CD4-positive, CD25-positive, alpha-beta regulatory T cell (primary cell): ENCODE measurements at regions not wholly inside any gene's neighbourhood (a gene's known extent, or its start where the extent isn't known, plus 50 kb on each side); places are given as distances from the start of the nearest gene placed in this dataset.

Experiments
- ATAC-seq, 2 donors: fragments of 150-1000 bp; cut with Tn5 transposase; one replicate each; pipeline ENCODE4 v1.10.0; 2021; ENCODE audit warnings: low read depth in 2 of 2, moderate number of reproducible peaks in 2 of 2, moderate library complexity in 1 of 2
- DNase-seq, 3 donors: peaks; one replicate each; pipeline versions ENCODE4 v3.0.0 to v3.0.0-alpha.2; 2012 to 2022; ENCODE audit warnings: mixed read lengths in 1 of 3
- H3K27ac ChIP-seq: one replicate; pipeline ENCODE4 v1.7.0; 2013; ENCODE audit warnings: mild to moderate bottlenecking, low read length; ENCODE audit not compliant: insufficient read depth, poor library complexity, severe bottlenecking
- H3K27me3 ChIP-seq: one replicate; pipeline ENCODE4 v1.7.0; 2013; ENCODE audit warnings: low read length; ENCODE audit not compliant: control insufficient read depth, insufficient read depth
- H3K36me3 ChIP-seq: one replicate; pipeline ENCODE4 v1.7.0; 2013; ENCODE audit warnings: mild to moderate bottlenecking, low read length, moderate library complexity; ENCODE audit not compliant: control insufficient read depth, insufficient read depth
- H3K4me1 ChIP-seq: 2 replicates; pipeline ENCODE4 v1.7.0; 2013; ENCODE audit warnings: mild to moderate bottlenecking, low read length; ENCODE audit not compliant: insufficient read depth, control insufficient read depth, poor library complexity, severe bottlenecking
- H3K4me3 ChIP-seq: one replicate; pipeline ENCODE4 v1.7.0; 2013; ENCODE audit warnings: low read depth, mild to moderate bottlenecking, low read length, moderate library complexity
- H3K9me3 ChIP-seq, 2 experiments: 1 replicate in 1 of 2; 2 replicates in 1 of 2; pipeline ENCODE4 v1.7.0; 2013; ENCODE audit warnings: low read length in 2 of 2, mild to moderate bottlenecking in 1 of 2, moderate library complexity in 1 of 2; ENCODE audit not compliant: control insufficient read depth in 2 of 2
- H3K27ac Mint-ChIP-seq, 3 donors: one replicate each; pipeline ENCODE4 v1.8.0; 2020 to 2022; ENCODE audit warnings: mild to moderate bottlenecking in 3 of 3, mixed read lengths in 3 of 3, moderate library complexity in 2 of 3
- H3K27me3 Mint-ChIP-seq: one replicate; pipeline ENCODE4 v1.8.0; 2022; ENCODE audit warnings: mild to moderate bottlenecking, mixed read lengths
- H3K36me3 Mint-ChIP-seq: one replicate; pipeline ENCODE4 v1.8.0; 2020; ENCODE audit warnings: mixed read lengths
- H3K4me1 Mint-ChIP-seq, 4 donors: one replicate each; pipeline ENCODE4 v1.8.0; 2020 to 2022; ENCODE audit warnings: mixed read lengths in 4 of 4, mild to moderate bottlenecking in 1 of 4
- H3K4me3 Mint-ChIP-seq, 4 donors: one replicate each; pipeline ENCODE4 v1.8.0; 2020 to 2022; ENCODE audit warnings: mild to moderate bottlenecking in 4 of 4, mixed read lengths in 4 of 4, moderate library complexity in 3 of 4
- H3K9me3 Mint-ChIP-seq, 7 donors: one replicate each; pipeline ENCODE4 v1.8.0; 2020 to 2022; ENCODE audit warnings: mixed read lengths in 7 of 7, mild to moderate bottlenecking in 3 of 7, moderate library complexity in 2 of 7

DNA sequence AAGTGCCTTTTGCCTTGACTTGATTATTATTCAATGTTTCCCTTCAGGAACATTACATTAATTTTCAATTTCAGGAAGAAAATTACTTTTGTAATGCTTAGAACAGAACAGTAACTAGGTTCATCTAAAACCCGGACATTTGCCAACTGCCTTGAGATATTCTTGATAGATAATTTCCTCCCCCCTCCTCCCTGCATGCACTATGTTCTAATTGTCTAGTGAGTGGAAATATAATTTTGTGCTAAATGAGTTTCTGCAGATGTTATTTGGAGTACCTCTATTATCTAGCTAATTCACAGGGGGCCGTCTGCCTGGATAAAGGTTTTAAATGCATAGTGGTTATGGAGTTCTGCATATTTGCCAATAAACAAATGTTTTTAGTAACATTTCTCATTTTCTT, 200.3 kb upstream of the SLC39A10 start:
- DNase-seq (no peak), ATAC-seq (no peak)
- Mint-ChIP-seq H3K9me3 (peaks cover 0 to 3% (median 0%) of the 10 kb centered on the region in 7 donors), H3K36me3 (no peaks in the 10 kb centered on the region), H3K4me3 (no peak overlapping the region), H3K27ac (no peak overlapping the region), H3K27me3 (no peaks in the 10 kb centered on the region), H3K4me1 (peaks cover 6 to 15% (median 10%) of the 10 kb centered on the region in 4 donors)
- no peaks in the 10 kb centered on the region for H3K9me3 ChIP-seq
- no peak overlapping the region for H3K27ac ChIP-seq
- H3K4me1 ChIP-seq: no peaks in the 10 kb centered on the region
- no peaks in the 10 kb centered on the region for H3K36me3 ChIP-seq
- H3K4me3 ChIP-seq: no peak overlapping the region
- no peaks in the 10 kb centered on the region for H3K27me3 ChIP-seq

DNA sequence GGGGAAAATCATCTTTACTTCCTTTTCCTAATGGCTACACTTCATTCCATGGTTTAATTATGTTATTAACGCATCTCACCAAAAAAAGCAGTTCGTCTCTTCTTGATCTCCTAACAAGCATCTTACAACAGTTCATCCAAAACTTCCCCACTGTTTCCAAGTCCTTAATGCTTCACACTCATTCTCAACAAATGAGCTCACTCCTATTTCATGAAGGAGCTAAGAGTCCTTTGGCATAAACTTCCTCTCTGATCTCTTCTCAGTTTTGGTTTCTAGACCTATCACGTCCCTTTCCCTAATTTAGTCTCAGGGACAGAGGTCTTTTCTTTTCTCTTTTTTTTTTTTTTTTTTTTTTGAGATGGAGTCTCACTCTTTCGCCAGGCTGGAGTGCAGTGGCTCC, 205.9 kb upstream of the SLC39A10 start:
- Mint-ChIP-seq H3K4me3 (no peak overlapping the region), H3K36me3 (no peaks in the 10 kb centered on the region), H3K27ac (no peak overlapping the region), H3K27me3 (no peaks in the 10 kb centered on the region), H3K9me3 (no peaks in the 10 kb centered on the region), H3K4me1 (peaks cover 0 to 10% (median 2%) of the 10 kb centered on the region in 4 donors)
- no peak for DNase-seq
- Histone ChIP-seq H3K9me3 (no peaks in the 10 kb centered on the region), H3K4me1 (no peaks in the 10 kb centered on the region), H3K27me3 (no peaks in the 10 kb centered on the region), H3K4me3 (no peak overlapping the region), H3K36me3 (no peaks in the 10 kb centered on the region), H3K27ac (no peak overlapping the region)
- ATAC-seq: no peak

DNA sequence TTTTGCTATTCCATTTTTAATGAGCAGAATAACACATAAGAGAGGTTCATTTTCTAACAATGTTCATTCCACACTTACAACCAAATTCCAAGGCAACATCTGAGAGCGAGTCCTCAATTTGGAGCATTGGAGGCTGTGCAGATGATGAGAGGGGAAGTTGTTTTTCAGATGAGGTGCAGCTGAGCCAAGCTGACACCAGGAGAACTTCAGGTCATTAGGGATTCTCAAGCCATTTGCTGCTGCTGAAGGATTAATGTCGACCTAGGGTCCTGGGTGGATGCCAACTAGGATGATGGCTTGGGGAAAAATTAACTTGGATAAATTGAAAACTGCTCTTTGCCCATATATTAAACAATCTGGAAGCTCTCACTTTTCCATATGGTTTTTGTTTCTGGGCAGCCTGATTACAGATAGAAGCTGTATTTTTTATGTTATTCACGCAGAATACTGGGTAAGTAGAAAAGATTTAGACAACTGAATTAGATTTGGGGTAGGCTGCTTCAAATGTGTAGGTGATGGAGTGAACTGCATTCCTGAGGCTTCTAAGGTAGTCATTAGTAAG, 206.4 kb upstream of the SLC39A10 start:
- no peaks in the 10 kb centered on the region for H3K9me3 Mint-ChIP-seq
- ATAC-seq (no peak), DNase-seq (no peak)
- Histone ChIP-seq H3K36me3 (no peaks in the 10 kb centered on the region), H3K27me3 (no peaks in the 10 kb centered on the region), H3K4me1 (no peaks in the 10 kb centered on the region), H3K27ac (no peak overlapping the region), H3K4me3 (no peak overlapping the region), H3K9me3 (no peaks in the 10 kb centered on the region)
- no peak overlapping the region for H3K4me3 Mint-ChIP-seq
- no peaks in the 10 kb centered on the region for H3K36me3 Mint-ChIP-seq
- H3K27me3 Mint-ChIP-seq: no peaks in the 10 kb centered on the region
- H3K27ac Mint-ChIP-seq: no peak overlapping the region
- H3K4me1 Mint-ChIP-seq: peaks cover 0 to 10% (median 2%) of the 10 kb centered on the region in 4 donors

DNA sequence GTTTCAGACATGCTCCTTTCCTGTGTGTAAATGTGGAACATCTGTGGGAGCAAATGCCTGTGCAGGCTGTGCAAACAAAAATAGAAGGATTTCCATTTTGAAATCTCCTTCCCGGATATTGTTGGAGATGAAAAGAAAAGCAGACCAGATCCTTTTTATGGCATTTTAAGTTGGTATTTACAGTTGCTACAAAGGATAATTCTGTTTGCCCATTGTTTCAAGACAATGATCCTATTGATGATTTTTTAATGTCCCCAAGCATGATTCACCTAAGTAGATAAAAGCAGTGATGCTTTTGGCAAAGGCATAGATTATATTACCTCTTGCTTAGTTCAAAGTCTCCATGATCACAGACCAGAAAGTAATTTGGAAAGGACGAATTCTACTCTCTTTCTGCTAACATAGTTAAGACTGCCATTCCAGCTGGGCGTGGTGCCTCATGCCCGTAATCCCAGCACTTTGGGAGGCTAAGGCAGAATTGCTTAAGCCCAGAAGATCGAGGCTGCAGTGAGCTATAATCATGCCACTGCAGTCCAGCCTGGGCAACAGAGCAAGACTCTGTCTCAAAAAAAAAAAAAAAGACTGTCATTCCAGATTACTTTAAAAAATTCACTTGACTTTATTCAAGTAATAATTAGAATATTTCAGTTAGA, 209.6 kb upstream of the SLC39A10 start:
- Histone ChIP-seq H3K4me3 (no peak overlapping the region), H3K36me3 (no peaks in the 10 kb centered on the region), H3K27ac (no peak overlapping the region), H3K27me3 (no peaks in the 10 kb centered on the region), H3K4me1 (no peaks in the 10 kb centered on the region), H3K9me3 (peaks cover 3 to 6% of the 10 kb centered on the region in 2 experiments)
- Mint-ChIP-seq H3K36me3 (no peaks in the 10 kb centered on the region), H3K27ac (no peak overlapping the region), H3K4me3 (no peak overlapping the region), H3K27me3 (no peaks in the 10 kb centered on the region), H3K4me1 (peaks cover 0 to 3% (median 0%) of the 10 kb centered on the region in 4 donors), H3K9me3 (peaks cover 0 to 10% (median 5%) of the 10 kb centered on the region in 7 donors)
- DNase-seq (no peak), ATAC-seq (no peak)

DNA sequence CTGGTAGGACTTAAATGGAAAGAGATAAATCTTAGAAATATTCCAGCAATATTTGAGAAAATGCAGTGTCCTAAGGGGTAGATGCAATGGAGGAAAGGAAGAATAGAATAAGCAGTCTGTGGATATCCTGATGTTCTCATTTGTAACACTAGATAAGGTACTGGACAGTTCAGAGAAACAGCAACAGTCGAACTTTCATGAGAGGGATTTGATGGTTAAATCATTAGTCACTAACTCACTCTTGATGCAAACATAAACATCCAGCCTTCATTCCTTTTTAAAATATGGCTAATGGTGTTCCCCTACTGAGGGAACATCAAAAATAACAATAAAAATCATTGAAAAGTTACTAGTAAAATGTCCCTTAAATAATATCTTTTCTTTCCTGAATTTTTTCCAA, 211.4 kb upstream of the SLC39A10 start:
- DNase-seq: no peak
- no peak for ATAC-seq
- H3K27ac Mint-ChIP-seq: no peak overlapping the region

DNA sequence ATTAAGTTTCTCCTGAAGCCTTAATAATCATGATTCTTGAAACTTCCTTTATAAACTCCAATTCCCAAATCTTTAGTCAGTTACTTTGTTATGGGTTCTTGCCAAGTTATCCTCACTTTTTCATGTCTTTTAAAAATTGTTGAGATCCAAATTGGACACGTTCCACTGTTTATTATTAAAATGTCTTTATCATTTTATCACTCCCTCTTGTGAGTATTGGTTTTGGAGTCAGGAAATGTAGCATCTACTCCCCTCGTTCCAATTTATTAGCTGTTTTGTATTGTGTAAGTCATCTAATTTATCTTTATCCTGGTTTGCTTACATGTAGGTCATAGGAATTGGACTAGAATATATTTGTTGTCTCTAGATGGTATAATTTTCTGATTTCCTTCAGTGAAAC, 213.1 kb upstream of the SLC39A10 start:
- Mint-ChIP-seq H3K9me3 (peaks cover 3 to 27% (median 14%) of the 10 kb centered on the region in 7 donors), H3K27me3 (no peaks in the 10 kb centered on the region)

More for the DNA sequence above, 211.4 kb upstream of the SLC39A10 start:
- Histone ChIP-seq H3K36me3 (no peaks in the 10 kb centered on the region), H3K4me1 (no peaks in the 10 kb centered on the region), H3K4me3 (no peak overlapping the region), H3K27me3 (no peaks in the 10 kb centered on the region), H3K27ac (no peak overlapping the region), H3K9me3 (peaks cover 13 to 21% of the 10 kb centered on the region in 2 experiments)
- H3K4me3 Mint-ChIP-seq: no peak overlapping the region
- H3K36me3 Mint-ChIP-seq: no peaks in the 10 kb centered on the region
- H3K9me3 Mint-ChIP-seq: peaks cover 3 to 22% (median 11%) of the 10 kb centered on the region in 7 donors
- peaks cover 0 to 3% (median 0%) of the 10 kb centered on the region in 4 donors for H3K4me1 Mint-ChIP-seq
- no peaks in the 10 kb centered on the region for H3K27me3 Mint-ChIP-seq

DNA sequence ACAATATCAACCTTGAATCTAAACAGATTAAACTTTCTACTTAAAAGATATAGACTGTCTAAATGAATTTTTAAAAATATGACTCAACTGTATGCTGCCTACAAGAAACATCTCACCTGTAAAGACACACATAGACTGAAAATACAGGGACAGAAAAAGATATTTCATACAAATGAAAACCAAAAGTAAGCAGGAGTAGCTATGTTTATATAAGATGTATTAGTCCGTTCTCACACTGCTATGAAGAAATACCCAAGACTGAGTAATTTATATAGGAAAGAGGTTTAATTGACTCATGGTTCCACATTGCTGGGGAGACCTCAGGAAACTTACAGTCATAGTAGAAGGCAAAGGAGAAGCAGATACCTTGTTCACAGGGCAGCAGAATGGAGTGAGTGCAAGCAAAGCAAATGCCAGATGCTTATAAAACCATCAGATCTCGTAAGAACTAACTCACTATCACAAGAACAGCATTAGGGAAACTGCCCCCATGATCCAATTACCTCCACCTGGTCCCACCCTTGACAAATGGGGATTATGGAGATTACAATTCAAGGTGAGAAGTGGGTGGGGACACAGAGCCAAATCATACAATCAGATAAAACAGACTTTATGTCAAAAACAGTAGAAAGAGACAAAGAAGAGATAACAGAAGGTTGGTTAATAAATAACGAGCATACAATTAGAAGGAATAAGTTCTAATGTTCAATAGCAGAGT, 214.4 kb upstream of the SLC39A10 start:
- Mint-ChIP-seq H3K4me1 (peaks cover 0 to 4% (median 1%) of the 10 kb centered on the region in 4 donors), H3K27ac (no peak overlapping the region), H3K27me3 (no peaks in the 10 kb centered on the region), H3K4me3 (no peak overlapping the region), H3K36me3 (no peaks in the 10 kb centered on the region), H3K9me3 (peaks cover 7 to 27% (median 15%) of the 10 kb centered on the region in 7 donors)
- H3K9me3 ChIP-seq: peaks cover 13 to 23% of the 10 kb centered on the region in 2 experiments
- H3K4me1 ChIP-seq: no peaks in the 10 kb centered on the region
- no peak for DNase-seq
- H3K4me3 ChIP-seq: no peak overlapping the region
- ATAC-seq: no peak
- no peak overlapping the region for H3K27ac ChIP-seq
- H3K36me3 ChIP-seq: no peaks in the 10 kb centered on the region
- no peaks in the 10 kb centered on the region for H3K27me3 ChIP-seq

More for the DNA sequence above, 213.1 kb upstream of the SLC39A10 start:
- H3K4me1 Mint-ChIP-seq: peaks cover 0 to 3% (median under 1%) of the 10 kb centered on the region in 4 donors
- no peaks in the 10 kb centered on the region for H3K36me3 ChIP-seq
- peaks cover 13 to 23% of the 10 kb centered on the region in 2 experiments for H3K9me3 ChIP-seq
- H3K4me3 Mint-ChIP-seq: no peak overlapping the region
- no peak overlapping the region for H3K27ac Mint-ChIP-seq
- H3K27me3 ChIP-seq: no peaks in the 10 kb centered on the region
- ATAC-seq (no peak), DNase-seq (no peak)
- H3K4me1 ChIP-seq: no peaks in the 10 kb centered on the region
- H3K27ac ChIP-seq: no peak overlapping the region
- no peak overlapping the region for H3K4me3 ChIP-seq
- H3K36me3 Mint-ChIP-seq: no peaks in the 10 kb centered on the region
